Neural crest cell (in vitro differentiated cells): ENCODE measurements at regions not wholly inside any gene's neighbourhood (a gene's known extent, or its start where the extent isn't known, plus 50 kb on each side); places are given as distances from the start of the nearest gene placed in this dataset.

Source experiments
- DNase-seq: peaks from one replicate; pipeline ENCODE4 v3.0.0; 2021; ENCODE audit warnings: low read depth, mixed read lengths, low spot score
- H3K27ac Mint-ChIP-seq: one replicate; pipeline ENCODE4 v1.8.0; 2021; ENCODE audit warnings: mild to moderate bottlenecking, mixed read lengths; ENCODE audit not compliant: unreplicated experiment
- H3K27me3 Mint-ChIP-seq: 2 replicates; pipeline ENCODE4 v1.8.0; 2021; ENCODE audit warnings: low read depth, mild to moderate bottlenecking, mixed read lengths
- H3K36me3 Mint-ChIP-seq: 2 replicates; pipeline ENCODE4 v1.8.0; 2021; ENCODE audit warnings: low read depth, mild to moderate bottlenecking, mixed read lengths
- H3K4me1 Mint-ChIP-seq: 2 replicates; pipeline ENCODE4 v1.8.0; 2021; ENCODE audit warnings: mixed read lengths
- H3K4me3 Mint-ChIP-seq: one replicate; pipeline ENCODE4 v1.8.0; 2021; ENCODE audit warnings: mild to moderate bottlenecking, mixed read lengths
- H3K9me3 Mint-ChIP-seq: 2 replicates; pipeline ENCODE4 v1.8.0; 2021; ENCODE audit warnings: mixed read lengths
- TF ChIP-seq, protein P1 (sequence below): fragments of 200-600 bp; sonication (generic); conservative IDR thresholded peaks from 2 replicates; pipeline ENCODE4 v1.5.0; 2021; ENCODE audit warnings: antibody characterized with exemption, mild to moderate bottlenecking

DNA sequence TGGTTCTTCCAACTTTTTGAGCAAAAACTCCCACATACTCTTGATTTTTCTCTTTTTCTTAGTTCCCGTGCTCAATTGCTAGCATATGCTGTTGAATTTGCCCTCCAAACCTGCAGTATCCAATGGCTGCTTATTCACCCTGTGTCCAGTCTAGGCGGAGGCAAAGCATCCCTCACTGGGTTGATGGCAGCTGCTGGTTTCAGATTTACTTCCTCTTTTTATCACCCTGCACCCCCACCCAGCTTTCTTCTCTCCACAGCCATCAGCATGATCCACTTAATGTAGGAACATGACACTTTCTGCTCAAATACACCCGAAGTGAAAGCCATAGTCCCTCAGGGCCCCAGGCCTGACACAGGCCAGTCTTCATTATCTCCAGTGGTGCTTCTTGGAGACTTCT lies 87.6 kb upstream of the ADARB2 start:
- H3K4me1 Mint-ChIP-seq: no peaks in the 10 kb centered on the region
- H3K4me3 Mint-ChIP-seq: no peak overlapping the region
- DNase-seq: no peak
- H3K36me3 Mint-ChIP-seq: peaks cover 2% of the 10 kb centered on the region
- TF ChIP-seq, protein P1, sequence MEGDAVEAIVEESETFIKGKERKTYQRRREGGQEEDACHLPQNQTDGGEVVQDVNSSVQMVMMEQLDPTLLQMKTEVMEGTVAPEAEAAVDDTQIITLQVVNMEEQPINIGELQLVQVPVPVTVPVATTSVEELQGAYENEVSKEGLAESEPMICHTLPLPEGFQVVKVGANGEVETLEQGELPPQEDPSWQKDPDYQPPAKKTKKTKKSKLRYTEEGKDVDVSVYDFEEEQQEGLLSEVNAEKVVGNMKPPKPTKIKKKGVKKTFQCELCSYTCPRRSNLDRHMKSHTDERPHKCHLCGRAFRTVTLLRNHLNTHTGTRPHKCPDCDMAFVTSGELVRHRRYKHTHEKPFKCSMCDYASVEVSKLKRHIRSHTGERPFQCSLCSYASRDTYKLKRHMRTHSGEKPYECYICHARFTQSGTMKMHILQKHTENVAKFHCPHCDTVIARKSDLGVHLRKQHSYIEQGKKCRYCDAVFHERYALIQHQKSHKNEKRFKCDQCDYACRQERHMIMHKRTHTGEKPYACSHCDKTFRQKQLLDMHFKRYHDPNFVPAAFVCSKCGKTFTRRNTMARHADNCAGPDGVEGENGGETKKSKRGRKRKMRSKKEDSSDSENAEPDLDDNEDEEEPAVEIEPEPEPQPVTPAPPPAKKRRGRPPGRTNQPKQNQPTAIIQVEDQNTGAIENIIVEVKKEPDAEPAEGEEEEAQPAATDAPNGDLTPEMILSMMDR: no peak
- no peaks in the 10 kb centered on the region for H3K9me3 Mint-ChIP-seq
- no peak overlapping the region for H3K27ac Mint-ChIP-seq
- peaks cover 17% of the 10 kb centered on the region for H3K27me3 Mint-ChIP-seq

- no peak overlapping the region for H3K4me3 Mint-ChIP-seq
- no peaks in the 10 kb centered on the region for H3K4me1 Mint-ChIP-seq
- DNase-seq: no peak
- no peaks in the 10 kb centered on the region for H3K27me3 Mint-ChIP-seq
- TF ChIP-seq, protein P1: no peak
- H3K9me3 Mint-ChIP-seq: peaks cover 7% of the 10 kb centered on the region
- H3K27ac Mint-ChIP-seq: no peak overlapping the region
- H3K36me3 Mint-ChIP-seq: no peaks in the 10 kb centered on the region
Measured at GRCh38 chr10:1814556-1814955, 77.2 kb upstream of the ADARB2 start.

- Mint-ChIP-seq H3K4me3 (no peak overlapping the region), H3K9me3 (no peaks in the 10 kb centered on the region), H3K36me3 (no peaks in the 10 kb centered on the region), H3K27me3 (no peaks in the 10 kb centered on the region), H3K4me1 (no peaks in the 10 kb centered on the region), H3K27ac (no peak overlapping the region)
- DNase-seq: no peak
- TF ChIP-seq, protein P1: no peak
Measured at GRCh38 chr10:1809139-1809741, 71.9 kb upstream of the ADARB2 start.

- no peaks in the 10 kb centered on the region for H3K27me3 Mint-ChIP-seq
- TF ChIP-seq, protein P1: no peak
- H3K9me3 Mint-ChIP-seq: no peaks in the 10 kb centered on the region
- no peak overlapping the region for H3K27ac Mint-ChIP-seq
- no peaks in the 10 kb centered on the region for H3K36me3 Mint-ChIP-seq
- no peak overlapping the region for H3K4me3 Mint-ChIP-seq
- no peak for DNase-seq
- no peaks in the 10 kb centered on the region for H3K4me1 Mint-ChIP-seq
Measured at GRCh38 chr10:1807924-1808323, 70.6 kb upstream of the ADARB2 start.

DNA sequence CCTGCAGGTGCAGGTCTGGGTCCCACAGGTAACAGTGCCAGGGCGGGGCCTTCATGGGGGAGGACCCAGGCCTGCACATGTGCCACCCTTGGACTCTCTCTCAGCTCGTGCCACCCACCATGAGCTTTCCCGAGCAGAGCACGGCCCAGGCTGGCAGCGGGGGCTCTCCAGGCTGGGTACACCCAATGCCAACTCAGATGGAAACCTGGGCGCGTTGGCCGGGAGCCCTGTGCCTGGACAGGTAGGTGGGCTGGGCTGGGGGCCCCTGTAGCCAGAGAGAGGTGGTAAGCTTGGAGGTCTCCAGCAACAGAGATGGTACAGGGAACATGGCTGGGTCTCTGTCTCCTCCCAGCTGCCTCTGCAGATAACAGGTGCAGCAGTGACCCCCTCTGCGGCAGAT lies 69.9 kb upstream of the ADARB2 start:
- TF ChIP-seq, protein P1: no peak
- Mint-ChIP-seq H3K27ac (no peak overlapping the region), H3K36me3 (no peaks in the 10 kb centered on the region)

More for the DNA sequence above, 69.9 kb upstream of the ADARB2 start:
- DNase-seq: no peak
- H3K9me3 Mint-ChIP-seq: no peaks in the 10 kb centered on the region
- no peaks in the 10 kb centered on the region for H3K4me1 Mint-ChIP-seq
- no peak overlapping the region for H3K4me3 Mint-ChIP-seq
- peaks cover 2% of the 10 kb centered on the region for H3K27me3 Mint-ChIP-seq
